ENCODE measurements at regions not wholly inside any gene's neighbourhood (a gene's known extent, or its start where the extent isn't known, plus 50 kb on each side); places are given as distances from the start of the nearest gene placed in this dataset.

GRCh38 chr18:75482880-75483279, 55.4 kb upstream of the SMIM21 start:
- Histone ChIP-seq H3K4me3 (no peak overlapping the region), H3K9me3 (peaks cover 0 to 15% of the 10 kb centered on the region in 2 donors), H3K36me3 (no peaks in the 10 kb centered on the region), H3K4me1 (no peaks in the 10 kb centered on the region), H3K27me3 (no peaks in the 10 kb centered on the region), H3K27ac (no peak overlapping the region)
- ATAC-seq (no peak), DNase-seq (no peak)
- TF ChIP-seq CTCF (IDR thresholded peaks at IDR 0.05) = no peak
- intact Hi-C loops (cut with DNase I) = no loop called here

GRCh38 chr18:75480487-75480886, 53.0 kb upstream of the SMIM21 start:
- Histone ChIP-seq H3K4me3 (no peak overlapping the region), H3K9me3 (peaks cover 0 to 15% of the 10 kb centered on the region in 2 donors), H3K4me1 (no peaks in the 10 kb centered on the region), H3K27ac (no peak overlapping the region), H3K27me3 (no peaks in the 10 kb centered on the region), H3K36me3 (no peaks in the 10 kb centered on the region)
- no peak for ATAC-seq
- no peak for DNase-seq
- TF ChIP-seq CTCF (IDR thresholded peaks at IDR 0.05) = no peak
- intact Hi-C loops (cut with DNase I) = no loop called here

GRCh38 chr18:75478996-75479880, 51.7 kb upstream of the SMIM21 start:
- ATAC-seq (peak; percentile 92), DNase-seq (peak in 2 of 4 donors; percentile 38 to 67)
- Histone ChIP-seq H3K4me1 (no peaks in the 10 kb centered on the region), H3K27me3 (no peaks in the 10 kb centered on the region), H3K27ac (no peak overlapping the region), H3K9me3 (peaks cover 0 to 14% of the 10 kb centered on the region in 2 donors), H3K4me3 (no peak overlapping the region), H3K36me3 (no peaks in the 10 kb centered on the region)
- intact Hi-C loops (cut with DNase I) = no loop called here
- peak; percentile 51 to 58 for TF ChIP-seq CTCF (IDR thresholded peaks at IDR 0.05)

GRCh38 chr18:75477900-75478299, 50.4 kb upstream of the SMIM21 start:
- H3K27me3 ChIP-seq = no peaks in the 10 kb centered on the region
- no peak for TF ChIP-seq CTCF (IDR thresholded peaks at IDR 0.05)
- H3K27ac ChIP-seq = no peak overlapping the region
- H3K4me1 ChIP-seq = no peaks in the 10 kb centered on the region
- peak; percentile 52 for ATAC-seq
- no peak overlapping the region for H3K4me3 ChIP-seq
- no peak for DNase-seq
- no peaks in the 10 kb centered on the region for H3K36me3 ChIP-seq
- intact Hi-C loops (cut with DNase I) = no loop called here
- H3K9me3 ChIP-seq = peaks cover 0 to 3% of the 10 kb centered on the region in 2 donors
